ENCODE measurements at regions not wholly inside any gene's neighbourhood (a gene's known extent, or its start where the extent isn't known, plus 50 kb on each side); places are given as distances from the start of the nearest gene placed in this dataset.
"Not testable (repeated sequence)": the region's sequence is repeated elsewhere in the genome, so short reads cannot be mapped to it uniquely, and the experiment has no call there.

DNA sequence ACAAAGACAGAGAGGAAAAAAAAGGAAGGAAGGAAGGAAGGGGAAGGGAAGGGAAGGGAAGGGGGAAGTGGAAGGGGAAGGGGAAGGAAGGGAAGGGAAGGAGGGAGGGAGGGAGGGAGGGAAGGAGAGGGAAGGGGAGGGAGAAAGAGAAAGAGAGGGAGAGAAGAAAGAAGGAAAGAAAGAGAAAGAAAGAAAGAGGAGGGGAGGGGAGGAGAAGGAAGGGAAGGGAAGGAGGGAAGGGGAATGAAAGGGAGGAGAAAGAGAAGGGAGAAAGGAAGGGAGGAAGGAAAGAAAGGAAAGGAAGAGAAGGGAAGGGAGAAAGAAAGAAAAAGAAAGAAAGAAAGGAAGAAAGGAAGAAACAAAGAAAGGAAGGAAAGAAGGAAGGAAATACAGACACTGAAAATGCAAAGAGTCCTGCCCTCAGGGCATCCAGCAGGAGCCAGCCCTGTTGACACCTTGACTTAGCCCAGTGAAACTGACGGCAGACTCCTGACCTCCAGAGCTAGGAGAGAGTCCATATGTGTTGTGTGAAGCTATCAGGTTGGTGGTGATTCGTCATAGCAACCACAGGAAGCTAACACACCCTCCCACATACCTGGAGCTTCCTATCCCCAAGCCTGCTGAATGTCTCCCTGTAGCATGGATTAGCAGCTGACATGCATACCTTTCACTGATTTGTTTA is 58.7 kb upstream of the SULF2 start:
- no peak for TF ChIP-seq CTCF (IDR thresholded peaks at IDR 0.05)
- TF ChIP-seq POLR2A (IDR thresholded peaks at IDR 0.05), result no peak
- DNase-seq, result no peak
- H3K4me1 ChIP-seq, result peaks cover 12 to 62% (median 23%) of the 10 kb centered on the region in 3 donors
- intact Hi-C loops (cut with DNase I), result no loop called here
- no peak overlapping the region for H3K4me3 ChIP-seq
- H3K27me3 ChIP-seq, result peaks cover 0 to 5% (median 0%) of the 10 kb centered on the region in 4 donors
- H3K36me3 ChIP-seq, result no peaks in the 10 kb centered on the region
- H3K9me3 ChIP-seq, result no peaks in the 10 kb centered on the region
- peak overlapping the region in 1 of 4 donors; percentile 39 for H3K27ac ChIP-seq
- WGBS, 2 donors, result 20 to 45% methylated on average over 2 of the region's 2 CpGs

- H3K9me3 ChIP-seq; H3K27me3 ChIP-seq; H3K36me3 ChIP-seq; intact Hi-C loops (cut with DNase I); DNase-seq; H3K27ac ChIP-seq: not testable (repeated sequence)
- Histone ChIP-seq H3K4me3 (peak overlapping the region in 1 of 4 donors; percentile 5), H3K4me1 (peaks cover 12 to 51% (median 23%) of the 10 kb centered on the region in 3 donors)
- WGBS, 2 donors, result 41 to 44% methylated on average over 9 to 11 of the region's 11 CpGs
Observed at GRCh38 chr20:47842950-47843349, 57.7 kb upstream of the SULF2 start.

- intact Hi-C loops (cut with DNase I); H3K9me3 ChIP-seq; H3K27me3 ChIP-seq; H3K36me3 ChIP-seq; DNase-seq; H3K27ac ChIP-seq; H3K4me3 ChIP-seq: not testable (repeated sequence)
- WGBS, 2 donors, result 87 to 92% methylated on average over 12 of the region's 12 CpGs
- peaks cover 12 to 46% (median 23%) of the 10 kb centered on the region in 3 donors for H3K4me1 ChIP-seq
Observed at GRCh38 chr20:47842004-47842403, 56.7 kb upstream of the SULF2 start.

DNA sequence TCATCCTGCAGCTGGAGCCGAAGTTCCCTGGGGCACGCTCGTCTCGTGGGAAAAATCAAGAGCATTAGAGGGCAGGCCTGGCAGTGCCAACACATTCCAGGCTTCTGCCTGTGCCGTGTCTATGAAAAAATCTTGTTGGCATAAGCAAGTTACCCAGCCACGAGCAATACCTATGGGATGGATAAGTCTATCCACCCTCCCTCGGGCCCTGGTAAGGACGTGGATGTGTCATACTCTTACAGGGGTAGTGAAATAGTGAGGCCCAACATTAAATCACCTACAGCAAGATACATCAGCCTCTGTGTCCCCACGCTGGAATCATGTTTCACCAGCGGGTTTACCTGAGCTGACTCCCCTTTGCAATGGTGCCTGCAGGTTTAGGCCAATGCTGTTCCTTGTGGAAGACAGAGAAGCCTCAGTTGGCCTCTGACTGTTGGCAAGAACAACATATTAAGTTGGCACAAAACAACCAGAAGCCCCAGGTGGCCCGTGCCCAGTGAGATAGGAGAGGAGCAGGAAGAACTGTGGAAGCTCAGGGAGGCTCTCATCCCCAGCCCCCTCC is 51.1 kb upstream of the SULF2 start:
- H3K4me3 ChIP-seq; H3K9me3 ChIP-seq; intact Hi-C loops (cut with DNase I); H3K36me3 ChIP-seq; H3K27me3 ChIP-seq; H3K4me1 ChIP-seq; DNase-seq: not testable (repeated sequence)
- H3K27ac ChIP-seq, result peak overlapping the region in 2 of 4 donors; percentile 30 to 47
- whole genome bisulfite sequencing, 2 donors, result 12% methylated on average over 3 of the region's 11 CpGs; no CpG with 5 or more reads in 1 of the 2 donors

Small RNAs in the stretch of these regions (small RNA-seq; reads per million reads assigned to genes)
- gene RNA5SP486, result 0 to 2.0 (median 0.43) reads per million in 4 donors
- gene RNU7-144P, result 0 reads per million in 4 donors
- 0 reads per million in 4 donors for gene RNU7-92P

All from esophagus squamous epithelium (tissue), 5 donors.